GM20000 (cell line): ENCODE measurements at regions not wholly inside any gene's neighbourhood (a gene's known extent, or its start where the extent isn't known, plus 50 kb on each side); places are given as distances from the start of the nearest gene placed in this dataset.
"Not testable (repeated sequence)": the region's sequence is repeated elsewhere in the genome, so short reads cannot be mapped to it uniquely, and the experiment has no call there.

Experiments used
- DNase-seq: peaks from one replicate; pipeline ENCODE4 v3.0.0; 2012; ENCODE audit warnings: low spot score
- TF ChIP-seq, protein P1 (sequence below): IDR thresholded peaks from 2 replicates; pipeline ENCODE4 v1.5.1; 2012; ENCODE audit warnings: mild to moderate bottlenecking, control low read depth; ENCODE audit errors: extremely low read depth, missing control alignments

DNA sequence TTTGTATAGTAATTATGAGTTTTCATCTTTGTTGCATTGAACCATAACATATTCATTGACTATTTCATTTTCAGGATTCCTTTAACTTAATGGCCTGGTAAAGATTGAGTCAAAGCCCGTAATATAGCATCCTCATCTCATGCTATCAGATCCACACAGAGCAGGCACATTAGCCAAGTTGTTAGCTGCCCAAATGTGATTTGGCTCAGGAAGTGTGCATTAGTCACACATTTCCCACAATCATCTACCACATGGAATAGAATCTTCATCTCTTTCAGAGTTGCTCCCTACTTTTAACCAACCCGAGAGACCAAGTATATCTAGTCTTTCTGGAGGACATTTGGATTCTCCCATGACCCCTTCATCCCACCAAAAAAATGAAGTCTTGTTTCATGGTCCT, 481.0 kb upstream of the PTGER4 start:
- no peak for DNase-seq

DNA sequence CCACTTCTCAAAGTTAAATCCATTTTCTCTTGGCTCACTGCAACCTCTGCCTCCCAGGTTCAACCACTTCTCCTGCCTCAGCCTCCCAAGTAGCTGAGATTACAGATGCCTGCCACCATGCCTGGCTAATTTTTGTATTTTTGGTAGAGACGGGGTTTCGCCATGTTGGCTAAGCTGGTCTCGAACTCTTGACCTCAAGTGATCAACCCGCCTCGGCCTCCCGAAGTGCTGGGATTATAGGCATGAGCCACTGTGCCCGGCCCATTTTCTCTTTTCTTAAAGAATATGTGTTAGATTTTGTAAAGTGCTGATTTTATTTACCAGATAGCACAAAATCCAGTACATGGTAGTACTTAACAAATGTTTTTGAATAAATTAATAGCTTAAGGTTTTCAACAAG, 484.1 kb upstream of the PTGER4 start:
- not testable (repeated sequence) for DNase-seq

More for the DNA sequence above, 481.0 kb upstream of the PTGER4 start:
- TF ChIP-seq, protein P1, sequence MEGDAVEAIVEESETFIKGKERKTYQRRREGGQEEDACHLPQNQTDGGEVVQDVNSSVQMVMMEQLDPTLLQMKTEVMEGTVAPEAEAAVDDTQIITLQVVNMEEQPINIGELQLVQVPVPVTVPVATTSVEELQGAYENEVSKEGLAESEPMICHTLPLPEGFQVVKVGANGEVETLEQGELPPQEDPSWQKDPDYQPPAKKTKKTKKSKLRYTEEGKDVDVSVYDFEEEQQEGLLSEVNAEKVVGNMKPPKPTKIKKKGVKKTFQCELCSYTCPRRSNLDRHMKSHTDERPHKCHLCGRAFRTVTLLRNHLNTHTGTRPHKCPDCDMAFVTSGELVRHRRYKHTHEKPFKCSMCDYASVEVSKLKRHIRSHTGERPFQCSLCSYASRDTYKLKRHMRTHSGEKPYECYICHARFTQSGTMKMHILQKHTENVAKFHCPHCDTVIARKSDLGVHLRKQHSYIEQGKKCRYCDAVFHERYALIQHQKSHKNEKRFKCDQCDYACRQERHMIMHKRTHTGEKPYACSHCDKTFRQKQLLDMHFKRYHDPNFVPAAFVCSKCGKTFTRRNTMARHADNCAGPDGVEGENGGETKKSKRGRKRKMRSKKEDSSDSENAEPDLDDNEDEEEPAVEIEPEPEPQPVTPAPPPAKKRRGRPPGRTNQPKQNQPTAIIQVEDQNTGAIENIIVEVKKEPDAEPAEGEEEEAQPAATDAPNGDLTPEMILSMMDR = no peak

DNA sequence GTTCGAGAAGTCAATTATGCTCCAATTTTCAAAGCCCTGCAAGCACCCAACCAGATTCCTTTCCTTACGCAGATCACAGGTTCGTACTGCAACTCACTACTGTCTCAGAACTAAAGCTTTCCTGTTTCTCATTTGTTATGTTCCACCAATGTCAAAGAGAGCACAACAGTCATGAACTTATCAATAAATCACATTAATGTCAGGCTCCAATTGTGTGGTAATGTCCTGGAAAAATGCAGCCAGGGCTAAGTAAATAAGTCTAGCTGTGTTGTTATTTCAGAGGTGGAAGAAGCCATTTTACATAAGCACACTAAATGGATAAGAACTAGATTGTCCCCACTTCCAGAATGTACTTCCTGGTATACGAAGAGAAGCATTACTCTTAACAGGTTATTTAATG, 488.6 kb upstream of the PTGER4 start:
- no peak for DNase-seq
- TF ChIP-seq, protein P1 = no peak

DNA sequence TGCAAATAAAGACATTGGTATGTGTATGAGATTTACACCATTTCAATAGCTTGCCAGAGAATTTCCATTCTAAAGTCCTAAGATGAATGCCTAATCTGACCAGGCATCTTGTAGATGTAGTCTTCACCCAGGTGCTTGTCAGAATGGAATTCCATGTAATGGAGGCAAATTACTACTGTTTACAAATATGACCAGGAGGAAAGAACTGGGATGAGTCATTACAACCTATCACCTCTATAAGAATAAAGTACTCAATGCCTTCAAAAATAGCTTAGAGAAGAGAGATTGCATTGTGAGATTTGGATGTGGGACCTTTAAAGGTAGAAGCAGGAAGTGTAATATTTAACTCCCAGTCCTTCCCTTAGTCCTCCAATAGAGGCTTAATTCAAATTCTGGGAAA, 507.0 kb upstream of the PTGER4 start:
- DNase-seq = no peak
- TF ChIP-seq, protein P1 = no peak

DNA sequence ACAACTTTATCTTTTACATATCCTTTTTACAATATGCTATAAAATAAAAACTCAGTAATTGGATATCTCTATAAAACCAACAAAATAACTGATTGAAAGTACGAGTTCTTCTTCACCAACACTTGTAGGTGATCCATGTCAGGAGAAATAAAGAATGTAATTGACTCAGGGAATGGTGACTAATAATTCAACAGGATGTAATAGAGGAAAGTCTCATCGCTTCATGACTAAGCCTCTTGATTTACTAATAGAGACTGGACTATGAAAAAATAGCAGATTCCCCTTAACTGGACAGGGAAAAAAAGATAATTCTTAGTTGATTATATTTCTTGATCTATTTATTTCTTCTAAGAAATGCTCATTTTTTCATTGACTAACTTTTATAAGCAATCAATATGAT, 507.7 kb upstream of the PTGER4 start:
- DNase-seq = no peak

DNA sequence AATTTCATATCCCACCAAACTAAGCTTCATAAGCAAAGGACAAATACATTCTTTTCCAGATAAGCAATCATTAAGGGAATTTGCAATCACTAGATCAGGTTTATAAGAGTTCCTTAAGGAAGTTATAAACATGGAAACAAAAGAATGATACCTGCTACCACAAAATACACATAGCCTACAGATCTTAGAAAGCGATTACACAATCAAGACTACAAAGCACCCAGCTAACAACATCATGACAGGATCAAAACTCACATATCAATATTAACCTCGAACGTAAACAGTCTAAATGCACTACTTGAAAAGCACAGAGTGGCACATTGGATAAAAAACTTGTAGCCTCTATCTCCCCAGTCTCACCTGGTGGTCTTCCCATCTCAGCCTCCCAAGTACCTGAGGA, 512.4 kb upstream of the PTGER4 start:
- DNase-seq = no peak

More for the DNA sequence above, 507.7 kb upstream of the PTGER4 start:
- TF ChIP-seq, protein P1 = no peak

DNA sequence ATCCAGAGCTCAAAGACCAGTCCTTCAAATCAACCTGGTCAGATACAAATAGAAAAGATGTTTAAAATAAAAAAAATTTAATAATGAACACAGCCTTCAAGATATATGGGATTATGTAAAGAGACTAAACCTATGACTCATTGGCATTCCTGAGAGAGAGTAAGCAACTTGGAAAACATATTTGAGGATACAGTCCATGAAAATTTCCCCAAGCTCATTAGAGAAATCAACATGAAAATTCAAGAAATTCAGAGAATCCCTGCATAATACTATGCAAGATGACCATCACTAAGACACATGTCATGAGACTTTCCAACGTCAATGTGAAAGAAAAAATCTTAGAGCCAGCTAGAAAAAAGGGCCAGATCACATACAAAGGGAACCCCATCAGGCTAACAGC, 512.9 kb upstream of the PTGER4 start:
- no peak for DNase-seq
- TF ChIP-seq, protein P1 = no peak

More for the DNA sequence above, 512.4 kb upstream of the PTGER4 start:
- TF ChIP-seq, protein P1 = no peak
